HUES48 (cell line): ENCODE measurements at regions not wholly inside any gene's neighbourhood (a gene's known extent, or its start where the extent isn't known, plus 50 kb on each side); places are given as distances from the start of the nearest gene placed in this dataset.

ENCODE experiments used
- H3K27ac ChIP-seq: one replicate; pipeline ENCODE4 v1.7.0; 2013; ENCODE audit warnings: low read depth, low read length, inconsistent platforms
- H3K27me3 ChIP-seq: 2 replicates; pipeline ENCODE4 v1.6.1; 2013; ENCODE audit warnings: mild to moderate bottlenecking, low read length; ENCODE audit not compliant: control insufficient read depth, insufficient read depth
- H3K36me3 ChIP-seq: 2 replicates; pipeline ENCODE4 v1.6.1; 2013; ENCODE audit warnings: low read length; ENCODE audit not compliant: control insufficient read depth, insufficient read depth
- H3K4me1 ChIP-seq: 2 replicates; pipeline ENCODE4 v1.6.1; 2013; ENCODE audit warnings: mild to moderate bottlenecking, low read length; ENCODE audit not compliant: control insufficient read depth, insufficient read depth
- H3K4me3 ChIP-seq: 2 replicates; pipeline ENCODE4 v1.5.1; 2013; ENCODE audit warnings: mild to moderate bottlenecking, low read depth, low read length
- H3K9ac ChIP-seq: 2 replicates; pipeline ENCODE4 v1.6.1; 2013; ENCODE audit warnings: mild to moderate bottlenecking, low read depth, low read length, moderate library complexity
- H3K9me3 ChIP-seq: 2 replicates; pipeline ENCODE4 v1.6.1; 2013; ENCODE audit warnings: low read length; ENCODE audit not compliant: control insufficient read depth, insufficient read depth

DNA sequence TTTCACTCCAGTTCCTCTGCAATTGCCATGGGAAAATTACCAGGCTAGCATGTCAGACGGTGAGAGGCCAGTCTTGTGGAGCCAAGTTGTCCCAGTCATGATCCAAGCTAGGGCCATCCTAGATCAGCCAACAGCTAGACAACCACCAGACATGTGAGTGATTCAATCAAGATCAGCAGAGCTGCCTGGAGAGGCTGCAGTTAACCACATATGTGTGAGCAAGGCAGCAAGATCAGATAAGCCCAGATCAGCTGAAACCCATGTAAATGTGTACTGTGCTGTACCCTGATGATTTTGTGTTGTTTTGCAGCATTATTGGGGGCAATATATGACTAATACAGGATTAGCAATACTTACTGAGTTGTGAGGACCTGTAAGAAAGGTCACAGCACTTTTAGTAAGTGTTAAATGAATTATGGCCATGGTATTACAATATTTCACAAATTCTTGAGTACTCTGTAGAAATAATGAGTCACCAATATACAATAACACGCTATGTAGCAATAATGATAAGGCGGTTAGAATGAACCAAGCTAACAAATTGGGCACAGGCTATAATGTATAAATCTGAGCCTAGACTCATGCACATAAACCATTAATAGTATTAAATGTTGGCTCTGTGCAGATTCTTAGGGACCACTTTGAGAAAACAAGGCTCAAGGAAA lies 91.4 kb downstream of the SUDS3 start:
- Histone ChIP-seq H3K9ac (no peak overlapping the region), H3K4me1 (no peaks in the 10 kb centered on the region), H3K27ac (no peak overlapping the region), H3K36me3 (no peaks in the 10 kb centered on the region), H3K4me3 (no peak overlapping the region), H3K9me3 (no peaks in the 10 kb centered on the region), H3K27me3 (no peaks in the 10 kb centered on the region)

DNA sequence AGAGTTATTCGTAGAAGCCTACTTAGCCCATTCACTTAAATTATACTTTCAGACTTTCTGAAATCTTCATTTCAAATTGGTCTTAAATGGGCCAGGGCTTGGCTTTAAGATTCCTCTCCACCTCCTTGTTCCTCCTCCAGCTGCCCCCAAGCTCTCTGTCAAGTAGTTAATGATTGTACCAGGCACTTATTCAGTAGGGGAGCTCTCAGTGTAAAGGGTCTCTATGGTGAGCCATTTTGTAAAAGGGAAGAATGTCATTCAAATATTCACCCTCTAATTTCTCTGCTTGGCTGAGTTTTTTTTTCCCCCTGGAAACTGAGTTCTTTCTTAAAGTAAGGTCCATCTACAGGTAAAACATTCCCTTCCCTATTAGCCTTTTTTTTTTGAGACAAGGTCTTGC lies 96.6 kb downstream of the SUDS3 start:
- no peaks in the 10 kb centered on the region for H3K27me3 ChIP-seq
- no peaks in the 10 kb centered on the region for H3K4me1 ChIP-seq
- no peak overlapping the region for H3K4me3 ChIP-seq
- H3K27ac ChIP-seq: no peak overlapping the region
- H3K9me3 ChIP-seq: no peaks in the 10 kb centered on the region
- H3K36me3 ChIP-seq: no peaks in the 10 kb centered on the region
- no peak overlapping the region for H3K9ac ChIP-seq

DNA sequence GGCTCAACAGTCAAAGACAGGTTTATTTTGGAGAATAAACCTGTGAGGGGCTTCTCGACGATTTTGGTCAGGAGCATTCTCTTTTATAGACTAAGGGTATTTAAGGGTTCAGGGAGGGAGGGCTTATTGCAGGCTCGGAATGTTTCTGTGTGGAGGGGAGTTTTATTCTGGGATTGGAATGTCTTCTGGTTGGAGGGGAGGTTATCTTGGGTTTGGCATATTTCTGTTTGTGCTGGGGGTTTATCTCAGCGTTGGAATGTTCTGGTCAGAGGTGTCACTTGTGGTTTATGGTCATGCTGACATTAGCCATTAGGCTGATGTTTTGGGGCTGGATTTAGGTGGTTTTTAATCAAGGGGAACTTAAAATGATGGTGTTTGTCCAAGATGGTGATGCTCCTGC lies 103.9 kb downstream of the SUDS3 start:
- Histone ChIP-seq H3K27me3 (no peaks in the 10 kb centered on the region), H3K4me1 (no peaks in the 10 kb centered on the region), H3K9me3 (no peaks in the 10 kb centered on the region), H3K9ac (no peak overlapping the region), H3K4me3 (no peak overlapping the region), H3K36me3 (no peaks in the 10 kb centered on the region), H3K27ac (no peak overlapping the region)

DNA sequence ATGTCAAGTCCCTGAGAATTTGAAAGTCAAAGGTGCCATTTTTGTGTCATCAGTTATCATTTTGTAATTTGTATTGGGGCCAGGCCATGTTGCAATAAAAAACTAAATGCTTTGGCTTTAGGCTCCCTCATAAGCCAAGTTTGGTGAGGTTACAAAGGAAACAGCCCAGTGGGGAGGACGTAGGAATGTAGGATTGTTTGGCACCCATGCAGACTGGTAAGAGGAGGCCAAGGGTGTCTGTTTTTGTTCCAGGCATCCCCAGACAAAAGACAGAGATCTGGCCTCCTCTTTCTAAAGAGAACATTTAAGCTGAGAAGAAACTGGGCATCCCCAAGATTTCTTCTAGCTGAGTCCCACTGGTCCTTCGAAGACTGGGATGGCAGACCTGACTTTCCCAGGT lies 111.7 kb downstream of the SUDS3 start:
- Histone ChIP-seq H3K27ac (no peak overlapping the region), H3K36me3 (no peaks in the 10 kb centered on the region), H3K9ac (no peak overlapping the region), H3K27me3 (no peaks in the 10 kb centered on the region), H3K4me1 (no peaks in the 10 kb centered on the region), H3K4me3 (no peak overlapping the region), H3K9me3 (peaks cover 27% of the 10 kb centered on the region)

DNA sequence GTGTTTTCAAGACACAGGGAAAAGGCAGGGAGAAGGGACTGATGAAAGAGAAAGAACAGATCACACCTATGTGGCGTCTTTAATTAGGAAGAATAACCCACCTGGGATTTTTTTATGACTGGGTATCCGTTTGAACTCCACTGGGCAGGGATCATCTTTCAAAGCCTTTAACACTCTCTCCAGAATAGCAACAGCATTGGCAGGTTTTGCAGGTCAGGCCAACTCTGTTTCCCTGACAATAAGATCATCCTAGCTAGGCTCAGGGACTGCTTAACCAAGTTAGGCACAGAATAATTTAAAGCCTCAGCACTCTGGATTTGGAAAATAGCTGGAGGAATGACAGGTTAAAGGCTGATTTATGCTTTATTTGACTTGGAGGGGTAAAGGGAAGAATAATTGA lies 117.6 kb downstream of the SUDS3 start:
- H3K9ac ChIP-seq: no peak overlapping the region
- H3K4me1 ChIP-seq: no peaks in the 10 kb centered on the region
- H3K27me3 ChIP-seq: no peaks in the 10 kb centered on the region
- no peaks in the 10 kb centered on the region for H3K36me3 ChIP-seq
- H3K27ac ChIP-seq: no peak overlapping the region
- H3K9me3 ChIP-seq: no peaks in the 10 kb centered on the region
- no peak overlapping the region for H3K4me3 ChIP-seq

DNA sequence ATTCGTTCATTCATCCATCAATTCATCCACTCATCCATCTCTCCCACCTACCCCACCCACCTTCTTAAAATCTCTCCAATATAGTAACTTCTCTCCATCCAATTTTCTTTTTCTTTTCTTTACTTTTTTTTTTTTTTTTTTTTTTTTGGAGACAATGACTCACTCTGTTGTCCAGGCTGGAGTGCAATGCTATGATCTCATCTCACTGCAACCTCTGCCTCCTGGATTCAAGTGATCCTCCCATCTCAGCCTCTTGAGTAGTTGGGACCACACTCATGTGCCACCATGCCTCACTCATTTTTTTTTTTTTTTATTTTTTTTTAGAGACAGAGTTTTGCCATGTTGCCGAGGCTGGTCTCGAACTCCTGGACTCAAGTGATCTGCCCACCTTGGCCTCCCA lies 118.4 kb downstream of the SUDS3 start:
- Histone ChIP-seq H3K27ac (no peak overlapping the region), H3K9ac (no peak overlapping the region), H3K4me1 (no peaks in the 10 kb centered on the region), H3K4me3 (no peak overlapping the region), H3K9me3 (no peaks in the 10 kb centered on the region), H3K27me3 (no peaks in the 10 kb centered on the region), H3K36me3 (no peaks in the 10 kb centered on the region)

DNA sequence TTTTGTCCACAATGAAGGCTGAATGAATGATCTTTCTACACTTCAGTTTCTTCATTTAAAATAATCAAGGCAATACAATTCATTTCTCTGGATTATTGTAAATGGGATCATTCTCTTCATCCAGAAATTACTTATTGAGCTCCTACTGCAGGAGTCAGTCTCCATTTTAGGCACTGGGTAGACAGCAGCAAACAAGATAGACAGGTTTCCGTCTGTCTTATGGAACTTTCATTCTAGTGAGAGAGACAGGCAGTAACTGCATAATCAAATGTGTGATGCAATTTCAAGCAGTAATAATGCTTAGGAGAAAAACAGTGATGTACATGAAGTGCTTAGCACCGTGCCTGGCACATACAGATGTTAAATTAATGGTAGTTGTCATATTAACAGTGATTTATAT lies 118.9 kb downstream of the SUDS3 start:
- H3K36me3 ChIP-seq: no peaks in the 10 kb centered on the region
- H3K9me3 ChIP-seq: no peaks in the 10 kb centered on the region
- H3K27me3 ChIP-seq: no peaks in the 10 kb centered on the region
- H3K4me1 ChIP-seq: no peaks in the 10 kb centered on the region
- H3K9ac ChIP-seq: no peak overlapping the region
- no peak overlapping the region for H3K4me3 ChIP-seq
- H3K27ac ChIP-seq: no peak overlapping the region

DNA sequence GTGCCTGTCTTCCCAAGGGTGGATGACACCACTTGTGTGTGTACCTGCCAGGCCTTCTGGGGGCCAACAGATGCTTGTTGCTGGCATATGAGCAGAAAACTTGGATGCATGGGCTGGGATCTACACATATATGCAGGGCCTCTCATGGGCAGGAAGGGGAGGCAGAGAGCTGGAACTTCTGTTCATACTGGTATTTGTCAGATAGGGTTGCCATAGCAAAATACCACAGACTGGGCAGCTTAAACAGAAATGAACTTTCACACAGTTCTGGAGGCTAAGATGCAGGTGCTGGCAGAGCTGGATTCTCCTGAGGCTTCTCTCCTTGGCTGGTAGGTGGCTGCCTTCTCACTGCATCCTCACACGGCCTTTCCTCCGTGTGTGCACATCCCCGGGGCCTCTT lies 121.8 kb downstream of the SUDS3 start:
- Histone ChIP-seq H3K27ac (no peak overlapping the region), H3K27me3 (no peaks in the 10 kb centered on the region), H3K4me3 (no peak overlapping the region), H3K9me3 (no peaks in the 10 kb centered on the region), H3K9ac (no peak overlapping the region), H3K4me1 (no peaks in the 10 kb centered on the region), H3K36me3 (no peaks in the 10 kb centered on the region)

DNA sequence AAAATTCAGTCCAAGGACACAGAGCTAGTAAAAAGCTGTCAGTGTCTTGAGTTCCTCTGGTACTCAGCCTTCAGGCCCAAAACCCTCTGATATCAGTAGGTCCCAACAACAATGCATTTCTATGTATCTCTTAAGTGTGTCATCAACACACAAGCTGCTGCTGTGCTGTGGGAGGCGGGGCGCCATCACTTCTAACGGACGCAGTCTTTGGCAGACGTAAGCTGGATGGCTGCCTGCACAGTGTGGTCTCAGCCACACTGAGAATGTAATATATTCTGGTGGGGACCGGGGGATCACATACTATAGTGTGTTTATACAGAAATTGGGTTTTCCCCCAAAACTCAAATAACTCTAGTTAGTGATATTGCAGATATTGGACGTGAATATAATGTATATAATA lies 123.9 kb downstream of the SUDS3 start:
- no peaks in the 10 kb centered on the region for H3K36me3 ChIP-seq
- no peak overlapping the region for H3K27ac ChIP-seq
- H3K9ac ChIP-seq: no peak overlapping the region
- no peaks in the 10 kb centered on the region for H3K9me3 ChIP-seq
- H3K27me3 ChIP-seq: no peaks in the 10 kb centered on the region
- no peak overlapping the region for H3K4me3 ChIP-seq
- H3K4me1 ChIP-seq: no peaks in the 10 kb centered on the region

DNA sequence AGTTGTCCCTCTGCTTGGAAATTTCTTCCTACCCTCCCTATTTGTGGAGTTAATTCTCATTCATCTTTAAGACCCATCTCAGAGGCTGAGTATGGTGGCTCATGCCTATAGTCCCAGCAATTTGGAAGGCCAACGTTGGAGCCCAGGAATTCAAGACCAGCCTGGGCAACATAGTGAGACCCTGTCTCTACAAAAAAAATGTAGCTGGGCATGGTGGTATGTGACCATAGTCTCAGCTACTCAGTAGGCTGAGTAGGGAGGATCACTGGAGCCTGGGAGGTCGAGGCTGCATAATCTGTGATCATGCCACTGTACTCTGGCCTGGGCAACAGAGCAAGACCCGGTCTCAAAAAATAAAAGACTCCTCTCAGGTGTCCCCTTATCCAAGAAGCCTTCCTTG lies 125.1 kb downstream of the SUDS3 start:
- no peaks in the 10 kb centered on the region for H3K36me3 ChIP-seq
- H3K27me3 ChIP-seq: no peaks in the 10 kb centered on the region
- no peaks in the 10 kb centered on the region for H3K9me3 ChIP-seq
- no peak overlapping the region for H3K9ac ChIP-seq
- no peak overlapping the region for H3K4me3 ChIP-seq
- no peaks in the 10 kb centered on the region for H3K4me1 ChIP-seq
- H3K27ac ChIP-seq: no peak overlapping the region

DNA sequence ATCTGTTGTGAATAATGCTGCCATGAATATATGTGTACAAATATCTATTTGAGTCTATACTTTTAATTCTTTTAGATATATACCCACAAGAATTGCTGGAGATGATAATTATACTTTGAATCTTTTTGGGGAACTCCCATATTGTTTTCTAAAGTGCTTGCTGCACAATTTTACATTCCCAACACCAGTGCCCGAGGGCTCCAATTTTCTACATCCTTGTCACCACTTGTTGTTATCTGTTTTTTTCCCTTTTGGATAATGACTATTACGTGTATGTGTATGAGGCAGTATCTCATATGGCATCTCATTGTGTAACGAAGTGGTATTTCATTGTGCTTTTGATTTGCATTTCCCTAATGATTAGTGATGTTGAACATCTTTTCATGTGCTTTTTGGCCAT lies 127.1 kb downstream of the SUDS3 start:
- Histone ChIP-seq H3K4me1 (no peaks in the 10 kb centered on the region), H3K4me3 (no peak overlapping the region), H3K9ac (no peak overlapping the region), H3K27ac (no peak overlapping the region), H3K36me3 (no peaks in the 10 kb centered on the region), H3K9me3 (no peaks in the 10 kb centered on the region), H3K27me3 (no peaks in the 10 kb centered on the region)

DNA sequence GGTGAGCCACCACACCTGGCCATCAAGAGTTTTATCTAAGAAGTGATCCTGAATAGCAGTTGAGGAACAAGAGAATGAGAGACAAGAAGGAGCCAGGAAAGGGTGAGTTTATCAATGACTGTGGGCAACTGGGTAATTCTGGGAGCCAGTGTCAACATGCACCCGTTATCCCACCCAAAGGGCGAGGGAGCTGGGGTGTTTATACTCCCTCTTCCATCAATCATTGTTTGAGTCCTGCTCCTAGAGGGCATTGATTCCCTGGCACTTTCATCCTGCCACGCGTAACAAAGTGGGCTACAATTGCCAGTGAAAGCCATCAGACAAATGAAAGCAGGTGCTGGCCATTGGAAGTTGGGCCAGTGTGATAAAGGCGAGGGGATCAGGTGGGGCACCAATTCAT lies 136.3 kb downstream of the SUDS3 start:
- no peak overlapping the region for H3K4me3 ChIP-seq
- no peak overlapping the region for H3K27ac ChIP-seq
- H3K9ac ChIP-seq: no peak overlapping the region
- no peaks in the 10 kb centered on the region for H3K36me3 ChIP-seq
- H3K4me1 ChIP-seq: no peaks in the 10 kb centered on the region
- H3K9me3 ChIP-seq: no peaks in the 10 kb centered on the region
- H3K27me3 ChIP-seq: no peaks in the 10 kb centered on the region
